ENCODE measurements at regions not wholly inside any gene's neighbourhood (a gene's known extent, or its start where the extent isn't known, plus 50 kb on each side); places are given as distances from the start of the nearest gene placed in this dataset.
A peak's percentile ranks its signal among the peaks of the same experiment; 100 is the strongest.
"Not testable (repeated sequence)": the region's sequence is repeated elsewhere in the genome, so short reads cannot be mapped to it uniquely, and the experiment has no call there.

DNA sequence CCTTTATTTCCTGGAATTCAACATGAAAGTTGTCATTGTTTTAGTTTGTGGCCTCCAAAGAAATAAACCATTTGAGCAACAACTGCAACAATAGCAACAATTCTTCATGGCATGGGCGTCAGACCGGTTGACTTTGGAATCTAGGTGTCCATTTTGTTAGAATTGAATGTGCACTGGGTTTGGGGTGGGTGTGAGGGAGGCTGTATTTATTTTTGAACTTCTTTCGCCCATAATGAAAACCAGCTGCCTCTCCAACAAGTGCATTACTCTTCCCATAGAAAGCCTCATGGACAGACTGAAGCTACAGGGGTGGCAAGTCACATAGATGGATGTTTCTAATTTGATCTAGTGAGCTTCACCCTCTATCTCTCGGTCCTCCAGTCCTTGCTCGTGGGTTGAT is 85.4 kb downstream of the ADAMTS15 start:
- ChIA-PET POLR2A (ENCODE audit: low non-redundant PET) (no interaction called here), CTCF (no interaction called here)
- H3K27ac ChIP-seq = no peak overlapping the region
- no peak for DNase-seq (ENCODE audit: low spot score)
- TF ChIP-seq, protein P1, sequence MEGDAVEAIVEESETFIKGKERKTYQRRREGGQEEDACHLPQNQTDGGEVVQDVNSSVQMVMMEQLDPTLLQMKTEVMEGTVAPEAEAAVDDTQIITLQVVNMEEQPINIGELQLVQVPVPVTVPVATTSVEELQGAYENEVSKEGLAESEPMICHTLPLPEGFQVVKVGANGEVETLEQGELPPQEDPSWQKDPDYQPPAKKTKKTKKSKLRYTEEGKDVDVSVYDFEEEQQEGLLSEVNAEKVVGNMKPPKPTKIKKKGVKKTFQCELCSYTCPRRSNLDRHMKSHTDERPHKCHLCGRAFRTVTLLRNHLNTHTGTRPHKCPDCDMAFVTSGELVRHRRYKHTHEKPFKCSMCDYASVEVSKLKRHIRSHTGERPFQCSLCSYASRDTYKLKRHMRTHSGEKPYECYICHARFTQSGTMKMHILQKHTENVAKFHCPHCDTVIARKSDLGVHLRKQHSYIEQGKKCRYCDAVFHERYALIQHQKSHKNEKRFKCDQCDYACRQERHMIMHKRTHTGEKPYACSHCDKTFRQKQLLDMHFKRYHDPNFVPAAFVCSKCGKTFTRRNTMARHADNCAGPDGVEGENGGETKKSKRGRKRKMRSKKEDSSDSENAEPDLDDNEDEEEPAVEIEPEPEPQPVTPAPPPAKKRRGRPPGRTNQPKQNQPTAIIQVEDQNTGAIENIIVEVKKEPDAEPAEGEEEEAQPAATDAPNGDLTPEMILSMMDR (conservative IDR thresholded peaks at IDR 0.05; ENCODE audit: low read depth) = no peak

GRCh38 chr11:130534551-130534950 is 86.1 kb downstream of the ADAMTS15 start:
- CTCF ChIA-PET = no interaction called here
- DNase-seq (ENCODE audit: low spot score) = no peak
- POLR2A ChIA-PET (ENCODE audit: low non-redundant PET) = no interaction called here
- TF ChIP-seq, protein P1 (conservative IDR thresholded peaks at IDR 0.05; ENCODE audit: low read depth) = no peak
- H3K27ac ChIP-seq = no peak overlapping the region

DNA sequence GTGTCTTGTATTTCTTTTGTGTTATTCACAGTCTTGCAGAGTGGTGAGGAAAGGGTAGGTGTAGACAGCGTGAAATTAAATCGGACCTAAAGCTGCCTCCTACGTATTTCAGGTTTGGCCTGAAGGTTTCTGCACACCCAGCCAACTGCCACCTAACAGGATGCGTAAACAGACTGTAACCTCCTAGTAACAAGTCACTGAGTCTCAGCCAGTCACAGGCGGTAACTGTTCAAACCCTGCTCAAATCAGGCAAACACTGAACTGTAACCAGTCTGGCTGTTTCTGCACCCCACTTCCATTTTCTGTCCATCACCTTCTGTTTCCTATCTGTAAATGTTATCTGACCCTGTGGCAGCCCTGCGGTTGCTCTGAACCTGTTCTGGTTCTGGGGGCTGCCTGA is 87.1 kb downstream of the ADAMTS15 start:
- ChIA-PET POLR2A (ENCODE audit: low non-redundant PET) (no interaction called here), CTCF (no interaction called here)
- DNase-seq (ENCODE audit: low spot score) = no peak
- H3K27ac ChIP-seq = no peak overlapping the region
- TF ChIP-seq, protein P1 (conservative IDR thresholded peaks at IDR 0.05; ENCODE audit: low read depth) = no peak

DNA sequence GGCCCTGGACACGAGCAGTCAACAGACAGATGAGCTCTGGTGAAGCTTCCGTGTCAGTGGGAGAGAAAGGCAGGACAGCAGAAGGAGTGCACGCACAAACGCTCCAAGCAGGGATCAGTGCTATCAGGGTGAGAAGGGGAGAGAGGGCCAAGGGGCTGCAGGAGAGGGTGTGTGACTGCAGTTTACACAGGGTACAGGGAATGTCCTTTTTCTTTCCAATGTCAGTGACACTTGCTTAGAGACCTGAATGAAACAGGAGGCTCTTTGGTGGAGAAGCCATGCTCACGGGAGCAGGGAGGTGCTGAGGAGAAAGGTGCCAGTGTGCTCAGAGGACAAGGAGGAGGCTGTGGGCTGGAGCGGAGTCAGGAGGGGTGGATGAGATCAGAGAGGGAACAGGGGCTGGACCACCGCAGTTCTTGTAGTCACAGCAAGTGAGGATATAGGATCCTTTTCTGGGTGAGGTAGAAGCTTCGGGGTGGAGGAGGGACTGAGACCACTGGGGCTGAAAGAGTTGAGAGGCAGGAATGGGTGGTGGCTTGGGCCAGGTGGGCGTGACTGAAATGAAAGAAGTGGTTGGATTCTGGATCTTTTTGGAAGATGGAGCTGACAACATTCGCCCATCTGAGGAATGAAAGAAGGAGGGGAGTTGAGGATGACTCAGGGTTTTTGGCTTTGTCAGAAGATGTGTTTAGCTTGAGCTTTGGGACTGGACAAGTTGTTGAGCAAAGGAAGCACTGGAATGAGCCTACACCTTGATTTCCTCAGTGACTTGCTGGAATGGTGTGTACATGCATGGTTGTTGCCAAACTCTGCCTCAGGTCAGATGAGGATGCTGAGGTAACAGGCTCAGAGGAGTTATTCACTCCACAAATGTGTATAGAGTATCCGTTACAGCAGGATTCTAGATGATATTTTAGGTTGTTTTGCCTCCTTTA is 87.9 kb downstream of the ADAMTS15 start:
- ChIA-PET POLR2A (ENCODE audit: low non-redundant PET) (no interaction called here), CTCF (no interaction called here)
- H3K27ac ChIP-seq = peak overlapping the region; percentile 58
- TF ChIP-seq, protein P1 (conservative IDR thresholded peaks at IDR 0.05; ENCODE audit: low read depth) = no peak
- no peak for DNase-seq (ENCODE audit: low spot score)

GRCh38 chr11:130539680-130540079 is 91.2 kb downstream of the ADAMTS15 start:
- CTCF ChIA-PET; POLR2A ChIA-PET (ENCODE audit: low non-redundant PET); H3K27ac ChIP-seq: not testable (repeated sequence)

GRCh38 chr11:130544266-130544665 is 95.8 kb downstream of the ADAMTS15 start:
- POLR2A ChIA-PET (ENCODE audit: low non-redundant PET) = no interaction called here
- TF ChIP-seq, protein P1 (conservative IDR thresholded peaks at IDR 0.05; ENCODE audit: low read depth) = no peak
- no peak overlapping the region for H3K27ac ChIP-seq
- no peak for DNase-seq (ENCODE audit: low spot score)
- CTCF ChIA-PET = interaction anchor here (0.6 to 0.9 kb wide), 2 partner anchors 12 to 318 kb away, joined by 3 read pairs; no protein-coding TSS in a partner anchor

More at GRCh38 chr11:130539680-130540079, 91.2 kb downstream of the ADAMTS15 start:
- not testable (repeated sequence) for DNase-seq (ENCODE audit: low spot score)

DNA sequence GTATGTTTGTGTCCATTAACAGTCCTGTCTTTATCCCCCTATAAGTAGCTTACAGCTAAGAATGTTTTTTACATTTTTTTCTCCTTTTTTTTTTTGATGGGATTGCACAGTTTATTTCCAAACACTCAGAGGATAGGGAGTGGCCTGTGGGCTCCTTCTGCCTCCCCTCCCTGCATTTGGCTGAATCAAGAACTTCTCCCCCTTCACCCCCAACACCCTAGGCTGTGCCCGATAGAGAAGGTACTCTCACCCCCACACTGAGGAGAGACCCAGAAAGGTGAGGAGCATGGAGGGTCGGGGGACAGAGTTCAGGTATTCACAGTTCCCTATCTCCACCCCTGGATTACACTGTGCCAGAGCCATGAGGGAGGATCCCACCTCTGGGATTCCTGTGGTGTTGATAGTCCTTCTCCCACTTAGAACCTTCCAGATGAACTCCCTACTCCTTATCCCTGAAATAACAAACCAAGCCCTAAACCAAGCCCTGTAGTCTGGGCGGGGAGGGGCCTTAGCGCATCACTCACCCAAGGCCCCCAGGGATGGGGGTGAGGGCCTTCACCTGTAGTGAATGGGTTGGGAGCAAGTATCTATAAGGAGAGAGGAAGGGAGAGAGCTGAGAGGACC is 97.1 kb downstream of the ADAMTS15 start:
- ChIA-PET POLR2A (ENCODE audit: low non-redundant PET) (no interaction called here), CTCF (interaction anchor here (0.9 kb wide), 1 partner anchor 317 kb away, joined by 3 read pairs; no protein-coding TSS in a partner anchor)
- no peak for DNase-seq (ENCODE audit: low spot score)
- no peak overlapping the region for H3K27ac ChIP-seq
- TF ChIP-seq, protein P1 (conservative IDR thresholded peaks at IDR 0.05; ENCODE audit: low read depth) = no peak

All from RWPE1 (cell line).